Erythroblast (primary cell): ENCODE measurements at regions not wholly inside any gene's neighbourhood (a gene's known extent, or its start where the extent isn't known, plus 50 kb on each side); places are given as distances from the start of the nearest gene placed in this dataset.

Source experiments
- GATA1 ChIP-seq: IDR thresholded peaks from 2 replicates; pipeline ENCODE4 v1.6.1; 2011; ENCODE audit warnings: low read depth, mild to moderate bottlenecking, control low read depth, low read length, moderate library complexity
- POLR2A ChIP-seq: IDR thresholded peaks from 2 replicates; pipeline ENCODE4 v1.6.1; 2011; ENCODE audit warnings: mild to moderate bottlenecking, low read length

DNA sequence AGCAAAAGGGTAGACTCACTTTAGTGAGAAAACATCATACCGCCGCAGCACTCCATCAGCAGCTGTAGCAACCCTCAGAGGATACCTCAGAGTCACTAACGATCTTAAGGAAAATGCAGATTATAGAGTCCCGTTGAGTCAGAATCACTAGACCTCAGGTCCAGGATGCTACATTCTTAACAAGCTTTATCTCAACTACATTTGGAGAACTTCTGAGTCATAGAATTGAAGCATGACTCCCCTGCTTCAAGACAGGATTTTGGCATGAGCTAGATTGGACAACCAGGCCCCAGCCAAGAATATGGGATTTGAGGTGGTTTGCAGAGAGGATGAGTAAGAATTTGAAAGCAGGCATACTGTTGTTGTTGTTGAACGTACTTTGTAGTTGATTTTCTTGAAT, 118.9 kb upstream of the UBL3 start:
- TF ChIP-seq POLR2A, result no peak
- TF ChIP-seq GATA1, result no peak
